HG03060 (cell line): ENCODE measurements at regions not wholly inside any gene's neighbourhood (a gene's known extent, or its start where the extent isn't known, plus 50 kb on each side); places are given as distances from the start of the nearest gene placed in this dataset.
"Not testable (repeated sequence)": the region's sequence is repeated elsewhere in the genome, so short reads cannot be mapped to it uniquely, and the experiment has no call there.

ENCODE experiments used
- ATAC-seq: cut with Tn5 transposase; IDR thresholded peaks from one replicate; pipeline ENCODE4 v1.9.1; 2021; ENCODE audit warnings: low read depth, moderate number of reproducible peaks; ENCODE audit not compliant: unreplicated experiment

GRCh38 chr3:59178698-59179097 lies 128.9 kb upstream of the CFAP20DC start:
- ATAC-seq, result no peak

GRCh38 chr3:59171491-59171890 lies 121.7 kb upstream of the CFAP20DC start:
- no peak for ATAC-seq

DNA sequence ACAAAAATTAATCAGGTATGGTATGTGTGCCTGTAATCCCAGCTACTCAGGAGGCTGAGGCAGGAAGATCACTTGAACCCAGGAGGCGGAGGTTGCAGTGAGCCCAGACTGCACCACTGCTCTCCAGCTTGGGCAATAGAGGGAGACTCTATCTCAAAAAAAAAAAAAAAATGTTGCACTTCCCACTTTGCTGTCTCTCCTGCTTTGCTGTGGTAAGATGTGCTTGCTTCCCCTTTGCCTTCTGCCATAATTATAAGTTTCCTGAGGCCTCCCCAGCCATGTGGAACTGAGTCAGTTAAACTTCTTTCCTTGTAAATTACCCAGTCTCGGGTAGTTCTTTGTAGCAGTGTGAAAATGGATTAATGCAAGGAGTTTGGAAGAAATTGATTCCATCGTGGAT lies 120.3 kb upstream of the CFAP20DC start:
- not testable (repeated sequence) for ATAC-seq

- ATAC-seq, result no peak
These were observed 117.9 kb upstream of the CFAP20DC start for GRCh38 chr3:59167756-59168155.

- ATAC-seq, result no peak
These were observed 114.1 kb upstream of the CFAP20DC start for GRCh38 chr3:59163953-59164352.

GRCh38 chr3:59161048-59161447 lies 111.2 kb upstream of the CFAP20DC start:
- no peak for ATAC-seq

GRCh38 chr3:59160133-59160746 lies 110.4 kb upstream of the CFAP20DC start:
- ATAC-seq, result no peak

DNA sequence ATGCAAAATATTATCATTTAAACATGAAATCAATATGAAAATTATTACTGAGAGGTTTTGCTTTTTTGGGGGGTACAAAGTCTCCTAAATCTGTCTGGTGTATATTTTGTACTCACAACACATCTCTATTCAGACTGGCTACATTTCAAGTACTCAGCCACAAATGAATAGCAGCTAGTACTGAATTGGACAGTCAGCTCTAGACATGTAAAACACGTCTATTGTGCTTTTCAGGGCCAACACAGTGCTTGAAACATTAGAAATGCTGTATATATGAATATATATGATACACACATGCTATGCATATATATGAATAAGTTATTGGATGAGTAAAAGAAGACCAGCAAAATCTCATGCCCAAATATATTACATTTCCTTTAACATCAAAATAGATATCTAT lies 103.8 kb upstream of the CFAP20DC start:
- ATAC-seq, result no peak

GRCh38 chr3:59152943-59153342 lies 103.1 kb upstream of the CFAP20DC start:
- ATAC-seq, result no peak

- ATAC-seq, result no peak
These were observed 100.2 kb upstream of the CFAP20DC start for GRCh38 chr3:59150039-59150438.

DNA sequence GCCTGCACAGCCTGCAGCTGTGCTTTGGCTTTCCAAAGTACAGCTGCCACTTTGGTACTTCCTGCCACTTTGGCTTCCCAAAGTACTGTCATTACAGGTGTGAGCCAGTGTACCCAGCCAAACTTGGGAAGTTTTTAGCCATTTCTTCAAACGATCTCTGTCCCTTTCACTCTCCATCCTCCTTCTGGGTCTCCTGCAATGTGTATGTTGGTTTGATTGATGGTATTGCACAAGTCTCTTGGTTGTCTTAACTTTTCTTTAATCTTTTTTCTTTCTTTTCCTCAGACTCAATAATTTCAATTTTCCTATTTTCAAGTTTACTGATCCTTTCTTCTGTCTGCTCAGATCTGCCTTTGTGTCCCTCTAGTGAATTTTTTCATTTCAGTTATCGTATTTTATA lies 99.3 kb upstream of the CFAP20DC start:
- ATAC-seq, result no peak

GRCh38 chr3:59143447-59143846 lies 93.6 kb upstream of the CFAP20DC start:
- ATAC-seq, result no peak

GRCh38 chr3:59142556-59142955 lies 92.7 kb upstream of the CFAP20DC start:
- ATAC-seq, result no peak

GRCh38 chr3:59138966-59139365 lies 89.1 kb upstream of the CFAP20DC start:
- ATAC-seq, result no peak

GRCh38 chr3:59137415-59137814 lies 87.6 kb upstream of the CFAP20DC start:
- no peak for ATAC-seq

GRCh38 chr3:59136081-59136480 lies 86.3 kb upstream of the CFAP20DC start:
- ATAC-seq, result no peak

- no peak for ATAC-seq
These were observed 85.3 kb upstream of the CFAP20DC start for GRCh38 chr3:59135096-59135495.

- ATAC-seq, result no peak
These were observed 83.5 kb upstream of the CFAP20DC start for GRCh38 chr3:59133311-59133710.

GRCh38 chr3:59131016-59131766 lies 81.4 kb upstream of the CFAP20DC start:
- no peak for ATAC-seq

- no peak for ATAC-seq
These were observed 78.9 kb upstream of the CFAP20DC start for GRCh38 chr3:59128685-59129084.

- no peak for ATAC-seq
These were observed 77.2 kb upstream of the CFAP20DC start for GRCh38 chr3:59127071-59127470.

GRCh38 chr3:59126446-59126845 lies 76.6 kb upstream of the CFAP20DC start:
- no peak for ATAC-seq
